GM04504 (cell line): ENCODE measurements at regions not wholly inside any gene's neighbourhood (a gene's known extent, or its start where the extent isn't known, plus 50 kb on each side); places are given as distances from the start of the nearest gene placed in this dataset.

Experiments
- DNase-seq: peaks from one replicate; pipeline ENCODE4 v3.0.0-alpha.2; 2012; ENCODE audit warnings: low read depth

DNA sequence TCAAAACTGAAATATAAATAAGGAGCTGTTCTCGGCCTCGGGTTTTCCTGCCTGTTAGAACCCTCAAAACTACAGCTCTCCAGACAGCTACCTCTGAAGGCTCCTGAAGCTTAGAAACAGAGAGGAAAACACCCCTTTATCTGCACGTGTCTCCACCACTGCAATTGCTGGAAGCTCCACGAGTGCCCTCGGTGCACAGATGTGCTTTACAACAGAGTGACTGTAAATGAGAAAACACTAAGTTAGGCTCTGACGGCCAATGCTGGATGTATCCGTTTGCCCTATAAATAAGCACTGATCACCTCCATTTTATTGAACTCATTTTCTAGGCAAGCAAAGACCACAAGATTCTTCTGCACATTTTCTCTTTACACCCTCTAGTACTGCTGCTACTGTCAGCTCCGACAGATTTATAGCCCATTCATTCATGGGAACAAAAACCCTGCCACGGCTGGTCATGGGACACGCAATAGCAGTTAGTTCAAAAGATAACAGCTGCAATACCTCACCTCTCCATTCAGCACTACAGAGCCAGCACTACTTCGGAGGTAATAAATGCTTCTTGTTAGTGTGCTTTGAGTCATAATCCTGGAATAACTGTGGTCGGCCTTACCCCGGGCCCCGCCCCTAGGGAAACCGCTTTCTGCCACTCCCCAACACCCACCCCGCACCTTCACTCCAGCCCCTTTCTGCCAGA is 241.1 kb upstream of the ZNF507 start:
- no peak for DNase-seq

DNA sequence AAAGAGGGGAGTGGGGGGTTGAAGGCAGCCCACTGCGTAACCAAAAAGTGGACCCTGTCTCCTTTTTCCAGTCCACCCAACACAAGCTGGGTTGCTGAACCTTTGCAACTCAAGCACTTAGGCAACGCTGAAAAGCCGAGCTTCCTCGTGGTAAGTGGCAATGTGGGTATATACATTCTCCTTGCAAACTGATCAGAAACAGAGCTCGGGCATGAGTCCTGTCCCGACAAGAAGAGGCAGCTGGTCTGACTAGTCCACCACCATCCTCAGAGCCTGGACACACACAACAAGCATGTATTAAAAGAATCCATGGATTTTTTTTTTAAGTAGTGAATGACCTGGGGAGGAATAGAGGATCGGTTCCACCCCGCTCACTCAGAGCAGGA is 240.6 kb upstream of the ZNF507 start:
- DNase-seq, result no peak

DNA sequence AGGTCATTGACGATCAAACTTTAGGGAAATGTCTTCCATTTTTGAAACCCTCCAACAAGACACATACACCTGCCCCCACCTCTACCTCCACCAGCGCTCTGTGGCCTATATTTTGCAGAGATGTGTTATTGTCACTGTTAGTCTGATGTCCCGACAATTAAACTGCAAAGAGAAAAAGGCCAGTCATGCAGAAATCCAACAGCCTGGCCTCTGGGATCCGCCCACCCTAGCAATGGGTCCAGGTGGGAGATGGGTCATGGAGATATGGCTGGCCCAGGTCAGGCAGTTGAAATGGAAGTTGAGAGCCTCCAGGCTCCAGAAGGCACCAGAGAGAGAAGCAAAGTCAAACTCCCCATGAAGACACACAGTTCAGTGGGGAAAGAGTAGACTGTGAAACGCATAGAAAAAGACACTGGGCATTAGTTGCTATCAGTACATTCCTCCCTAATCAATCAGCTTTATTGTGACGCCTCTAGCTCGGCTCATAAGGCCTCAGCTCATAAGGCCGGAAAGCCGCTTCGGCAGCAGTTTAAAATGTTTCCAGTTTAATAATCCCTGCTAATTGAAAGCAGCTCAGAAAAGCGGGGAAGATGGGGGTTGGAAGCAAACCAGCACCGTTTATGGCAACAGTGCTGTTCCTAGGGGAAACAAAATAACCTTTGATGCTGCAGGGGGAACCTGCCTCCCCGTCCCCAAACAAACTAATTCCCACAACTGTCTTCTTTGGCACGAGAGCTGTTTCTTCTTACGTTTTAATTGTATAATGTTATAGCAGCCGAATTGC is 239.7 kb upstream of the ZNF507 start:
- no peak for DNase-seq

DNA sequence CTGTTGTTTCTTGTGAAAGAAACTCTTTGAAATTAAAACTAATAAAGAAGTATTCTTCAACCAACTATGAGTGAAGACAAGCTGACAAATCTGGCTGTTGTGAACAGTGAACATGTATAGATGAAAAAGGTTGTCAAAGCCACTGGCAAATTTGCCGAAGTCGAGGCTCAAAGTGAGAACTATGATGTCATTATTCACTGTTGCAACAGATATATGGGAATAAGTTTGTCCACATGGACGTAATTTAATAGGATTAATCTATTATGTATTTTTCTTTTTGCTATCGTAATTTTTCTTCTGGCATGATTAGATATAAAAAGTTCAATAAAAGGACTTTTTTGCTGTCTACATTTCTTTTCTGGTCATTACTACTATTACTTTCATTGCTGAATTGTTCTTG is 223.2 kb upstream of the ZNF507 start:
- DNase-seq, result no peak

DNA sequence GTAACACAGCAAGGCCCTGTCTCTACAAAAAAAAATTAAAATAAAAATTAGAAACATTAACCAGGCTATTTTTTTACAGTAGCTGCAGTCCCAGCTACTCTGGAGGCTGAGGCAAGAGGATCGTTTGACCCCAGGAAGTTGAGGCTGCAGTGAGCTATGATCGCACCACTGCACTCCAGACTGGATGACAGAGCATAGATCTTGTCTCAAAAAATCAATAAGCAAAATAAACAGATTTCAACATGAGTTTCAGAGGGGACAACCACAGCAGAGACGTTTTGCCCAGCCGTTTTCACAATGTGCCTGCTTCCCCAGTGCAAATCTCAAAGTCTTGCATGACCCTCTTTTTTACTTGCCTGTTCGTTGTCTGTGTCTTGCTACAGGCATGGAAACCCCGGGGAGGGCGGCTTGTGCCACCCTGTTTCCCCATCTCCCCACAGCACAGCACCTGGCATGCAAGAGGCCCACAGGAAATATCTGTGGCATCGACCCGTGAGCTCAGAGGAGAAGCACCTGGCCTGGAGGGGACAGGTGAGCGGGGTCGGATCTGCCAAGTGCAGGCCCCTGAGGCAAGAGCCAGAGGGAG is 222.0 kb upstream of the ZNF507 start:
- no peak for DNase-seq

DNA sequence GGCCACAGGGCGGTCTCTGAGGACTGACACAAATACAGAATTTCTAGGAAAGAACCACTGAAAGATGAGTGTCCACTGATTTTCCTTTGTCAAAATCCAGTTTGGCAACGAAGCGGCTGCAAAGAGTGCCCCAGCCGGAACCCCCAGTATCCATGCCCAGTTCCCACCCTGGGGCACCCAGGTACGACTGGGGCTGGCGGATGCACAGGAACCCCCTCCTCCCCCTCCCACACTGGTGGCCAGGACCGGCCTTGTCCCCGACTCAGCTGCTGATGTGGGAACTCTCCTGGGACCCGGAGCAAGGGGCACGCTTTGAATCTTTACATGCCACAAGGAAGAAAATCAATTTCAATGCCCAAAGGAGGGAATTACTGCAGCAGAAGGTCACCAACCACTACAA is 220.8 kb upstream of the ZNF507 start:
- no peak for DNase-seq

DNA sequence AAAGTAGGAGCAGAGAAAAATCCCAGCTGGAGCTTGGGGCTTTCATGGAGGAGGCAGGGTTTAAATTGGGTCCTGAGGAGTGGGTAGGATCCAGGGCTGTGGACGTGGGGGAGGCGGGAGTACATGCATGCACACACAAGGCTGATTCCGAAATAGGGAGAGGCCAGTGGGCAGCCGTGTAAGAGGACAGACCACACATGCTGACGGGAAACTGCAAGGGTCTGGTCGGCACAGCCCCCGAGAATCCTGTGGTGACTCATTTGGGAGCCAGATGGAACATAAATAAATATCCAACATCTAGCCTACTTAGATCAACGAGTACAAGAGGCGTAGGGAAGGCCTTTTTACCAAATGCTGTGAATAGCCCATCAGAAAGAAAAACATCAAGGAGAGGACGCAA is 216.3 kb upstream of the ZNF507 start:
- no peak for DNase-seq

DNA sequence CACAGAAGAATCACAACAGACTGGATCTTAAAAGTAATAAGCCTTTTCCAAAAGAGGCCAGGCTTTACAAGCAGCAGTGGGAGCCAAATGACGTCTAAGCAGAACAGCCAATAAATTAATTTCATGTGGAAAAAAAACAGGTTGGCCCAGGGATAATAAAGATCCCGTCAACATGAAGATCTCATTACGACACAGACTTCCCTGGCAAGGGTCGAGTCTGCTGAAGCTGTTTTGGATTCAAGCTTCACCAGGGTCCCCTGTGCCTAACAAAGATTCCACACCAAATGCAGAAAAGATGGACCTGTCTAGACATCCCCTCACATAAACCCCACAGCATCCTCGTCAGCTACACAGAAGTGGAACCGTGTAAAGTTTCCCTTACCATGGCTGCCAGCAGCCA is 215.1 kb upstream of the ZNF507 start:
- DNase-seq, result no peak

DNA sequence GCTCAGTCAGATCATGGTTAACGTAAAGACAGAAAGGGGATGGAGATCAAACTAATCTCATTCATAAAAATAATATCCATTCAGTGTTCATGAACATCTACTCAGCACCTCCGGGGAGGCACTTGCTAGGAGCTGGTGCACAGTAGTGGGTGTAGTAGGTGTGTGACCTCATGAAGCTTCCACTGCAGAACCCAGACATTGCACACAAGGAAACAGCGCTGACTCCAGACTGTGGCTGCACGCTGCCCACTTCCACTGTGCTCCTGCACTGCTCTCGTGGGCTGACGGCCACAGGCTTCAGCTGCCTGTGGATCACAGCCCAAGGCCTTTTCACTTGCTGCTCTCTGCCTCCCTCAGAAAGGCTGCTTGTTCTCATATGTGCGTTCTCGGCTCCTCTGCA is 214.4 kb upstream of the ZNF507 start:
- DNase-seq, result no peak

DNA sequence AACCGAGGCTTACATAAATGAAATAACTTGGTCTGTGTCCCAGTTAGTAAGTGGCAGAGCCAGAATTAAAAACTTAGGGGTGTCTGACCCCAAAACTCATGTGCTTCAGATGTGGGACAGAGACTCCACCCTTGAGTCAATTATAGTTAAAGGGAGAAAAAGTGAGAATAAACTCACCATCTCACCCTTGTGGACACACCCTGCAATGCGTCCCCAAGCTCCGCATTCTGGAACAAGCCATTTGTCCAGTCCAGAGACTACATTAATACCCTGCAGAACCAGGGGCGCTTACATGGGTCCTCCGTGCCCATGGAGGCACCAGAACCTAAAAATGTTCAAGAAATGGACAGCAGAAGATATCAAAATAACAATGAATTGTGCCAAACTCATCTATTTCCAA is 207.0 kb upstream of the ZNF507 start:
- no peak for DNase-seq

DNA sequence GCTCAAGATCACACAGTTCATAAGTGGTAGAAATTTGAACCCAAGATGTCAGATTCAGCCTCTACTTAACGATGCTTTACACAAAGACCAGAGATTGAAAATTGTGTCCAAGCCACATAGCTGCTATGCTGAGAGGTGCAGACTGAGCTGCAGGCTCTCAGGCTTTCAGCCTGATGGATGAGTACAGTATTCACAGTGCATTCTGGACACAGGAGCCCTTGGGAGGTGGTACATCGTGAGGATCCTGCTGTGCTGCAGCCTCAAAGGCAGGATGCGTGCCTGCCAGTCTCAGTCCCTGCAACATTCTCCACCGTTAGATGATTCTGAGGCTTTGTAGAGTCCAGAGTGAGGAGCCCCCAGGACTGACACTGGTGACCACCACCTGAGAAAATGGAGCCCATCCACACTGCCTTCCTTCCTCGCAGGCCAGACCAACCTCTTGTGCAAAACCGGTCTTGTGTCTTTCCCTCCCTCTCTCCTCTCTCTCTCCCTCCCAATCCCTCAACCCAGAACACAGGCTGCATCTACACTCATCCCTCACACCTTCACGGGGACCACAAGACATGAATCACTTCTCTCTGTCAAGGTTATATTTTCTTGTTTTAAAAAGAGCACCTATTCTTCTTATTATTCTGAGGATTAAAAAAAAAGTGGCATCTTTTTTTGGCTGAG is 203.4 kb upstream of the ZNF507 start:
- no peak for DNase-seq

DNA sequence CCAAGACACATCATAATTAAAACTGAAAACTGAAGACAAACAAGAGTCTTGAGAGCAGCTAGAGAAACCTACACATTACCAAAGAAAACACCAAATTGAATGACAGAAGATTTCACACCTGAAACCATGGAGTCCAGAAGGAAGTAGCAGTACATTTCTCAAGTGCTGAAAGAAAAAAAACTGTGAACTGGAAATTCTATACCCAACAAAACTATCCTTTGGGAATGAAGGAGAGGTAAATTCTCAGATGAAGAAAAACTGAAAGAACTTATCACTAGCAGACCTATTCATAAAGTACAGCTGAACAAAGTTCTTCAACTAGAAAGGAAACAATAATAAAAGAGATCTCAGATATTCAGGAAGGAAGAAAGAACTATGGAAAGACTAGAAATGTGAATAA is 198.7 kb upstream of the ZNF507 start:
- no peak for DNase-seq

DNA sequence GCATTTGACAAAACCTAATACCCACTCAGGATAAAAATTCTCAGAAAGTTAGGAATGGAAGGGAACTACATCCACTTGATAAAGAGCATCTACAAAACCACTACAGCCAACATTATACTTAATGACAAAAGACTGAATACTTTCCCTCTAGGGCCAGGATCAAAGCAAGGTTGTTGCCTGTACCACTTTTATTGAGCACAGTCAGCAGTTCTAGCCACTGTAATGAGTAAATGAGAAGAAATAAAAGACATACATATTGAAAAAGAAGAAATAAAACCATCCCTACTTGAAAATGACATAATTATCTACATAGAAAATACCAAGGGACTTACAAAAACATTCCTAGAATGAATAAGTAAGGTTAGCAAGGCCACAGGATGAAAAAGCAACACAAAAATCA is 194.8 kb upstream of the ZNF507 start:
- no peak for DNase-seq

DNA sequence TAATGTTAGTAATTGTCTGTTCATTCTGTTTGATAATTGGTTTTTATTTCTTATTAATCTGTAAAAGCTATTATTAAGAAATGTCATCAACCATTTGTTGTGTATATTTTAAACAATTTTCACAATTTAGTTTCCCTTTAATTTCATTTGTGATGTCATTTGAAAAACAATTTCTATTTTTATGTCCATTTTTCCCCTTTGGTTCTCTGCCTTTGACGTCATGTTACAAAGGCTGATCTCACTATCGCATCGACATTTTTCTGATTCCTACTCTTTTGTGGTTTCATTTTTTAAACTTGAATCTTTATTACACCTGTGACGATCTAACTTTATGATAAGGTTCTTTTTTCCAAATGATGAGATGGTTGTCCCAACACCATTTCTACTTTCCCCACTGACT is 191.0 kb upstream of the ZNF507 start:
- DNase-seq, result no peak

DNA sequence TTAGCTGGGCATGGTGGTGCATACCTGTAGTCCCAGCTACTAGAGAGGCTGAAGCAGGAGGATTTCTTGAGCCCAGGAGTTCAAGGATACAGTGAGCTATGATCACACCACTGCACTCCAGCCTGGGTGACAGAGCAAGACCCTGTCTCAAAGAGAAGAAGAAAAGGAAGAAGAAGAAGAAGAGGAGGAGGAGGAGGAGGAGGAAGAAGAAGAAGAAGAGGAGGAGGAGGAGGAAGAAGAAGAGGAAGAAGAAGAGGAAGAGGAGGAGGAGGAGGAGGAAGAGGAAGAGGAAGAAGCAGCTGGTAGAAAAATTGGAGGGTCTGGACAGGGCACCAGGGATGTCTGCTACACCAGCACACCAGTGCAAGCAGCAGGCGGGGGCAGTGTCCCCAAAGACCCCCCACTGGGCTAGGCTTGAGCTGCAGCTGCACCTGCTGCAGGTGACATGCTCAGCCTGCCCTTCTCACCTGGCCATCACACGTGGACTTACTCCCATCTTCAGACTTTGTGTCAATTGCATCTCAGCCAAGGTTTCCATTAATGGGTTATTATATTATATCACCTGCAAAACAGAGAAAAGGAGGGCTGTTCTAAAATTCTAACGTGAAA is 180.9 kb upstream of the ZNF507 start:
- DNase-seq, result no peak

DNA sequence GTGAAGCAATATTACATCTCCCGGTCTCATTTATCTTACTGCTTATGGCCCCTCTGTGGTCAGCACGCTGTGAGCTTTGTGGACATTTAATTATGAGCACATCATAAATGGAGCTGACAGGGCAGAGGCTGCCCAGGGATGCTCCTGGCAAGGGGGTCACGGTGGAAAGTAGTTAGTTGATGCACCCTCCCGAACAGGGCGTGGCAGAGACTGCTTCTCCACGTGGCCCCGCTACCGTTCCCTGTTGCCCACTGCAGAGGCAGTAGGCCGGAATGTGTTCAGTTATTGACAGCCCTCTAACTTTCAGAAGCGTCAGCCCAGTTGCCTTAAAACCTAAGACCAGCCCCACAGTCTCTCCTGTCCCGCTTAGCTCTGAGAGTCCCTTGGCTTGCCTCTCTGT is 180.3 kb upstream of the ZNF507 start:
- DNase-seq, result no peak

DNA sequence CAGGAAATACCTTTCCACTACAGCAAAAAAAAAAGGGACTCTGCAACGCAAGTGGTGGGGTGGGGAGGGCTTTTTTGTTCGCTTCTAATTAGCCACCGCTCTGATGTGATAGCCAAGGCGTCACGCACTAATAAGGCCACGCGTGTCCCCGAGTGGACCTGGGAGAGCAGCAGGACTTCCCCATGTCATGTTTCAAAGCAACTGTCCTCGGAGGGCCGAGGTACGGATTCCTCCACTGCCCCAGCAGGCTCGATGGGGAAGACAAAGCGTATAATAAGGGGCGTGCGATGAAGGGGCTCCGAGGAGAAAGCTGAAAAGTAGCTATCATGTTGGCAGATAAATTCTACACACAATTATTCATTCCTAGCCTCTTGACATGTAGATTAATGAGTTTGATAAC is 179.7 kb upstream of the ZNF507 start:
- DNase-seq, result no peak

DNA sequence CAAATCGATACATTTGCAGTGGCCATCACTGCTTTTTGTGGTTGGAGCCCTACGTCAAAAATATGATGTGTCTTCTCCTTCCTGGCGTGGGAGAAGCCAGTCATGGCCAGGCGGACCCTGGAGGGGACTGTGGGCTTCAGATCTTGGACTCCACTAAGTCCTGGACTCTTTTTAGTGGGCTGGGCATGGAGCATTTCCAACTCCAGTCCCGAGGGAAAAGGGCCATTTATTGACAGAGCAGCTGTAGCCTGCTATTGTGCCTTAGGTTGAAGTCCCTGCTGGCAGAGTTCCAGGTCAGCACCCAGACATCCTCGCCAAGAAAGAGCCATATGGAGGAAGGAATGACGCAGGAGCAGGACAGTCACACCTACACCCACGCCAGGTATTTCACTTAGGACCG is 179.2 kb upstream of the ZNF507 start:
- DNase-seq, result no peak

DNA sequence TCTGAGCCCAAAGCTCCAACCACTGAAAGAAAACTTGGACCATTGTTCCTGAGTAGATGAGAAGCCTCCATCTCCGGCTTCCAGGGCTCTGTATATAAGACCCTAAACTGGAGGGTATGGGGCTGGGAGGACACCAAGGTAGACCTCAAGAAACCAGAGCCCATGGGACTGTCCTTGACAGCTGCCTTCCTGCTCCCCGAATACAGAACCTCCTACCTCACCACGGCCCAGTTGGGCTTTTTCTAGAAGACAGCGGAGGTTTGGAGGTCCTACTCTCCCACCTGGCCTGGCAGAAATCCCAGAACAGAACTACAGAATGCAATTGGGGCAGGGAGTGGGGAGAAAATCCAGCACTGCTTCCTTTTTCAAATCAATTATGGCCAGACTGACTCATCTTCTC is 177.3 kb upstream of the ZNF507 start:
- DNase-seq, result no peak

DNA sequence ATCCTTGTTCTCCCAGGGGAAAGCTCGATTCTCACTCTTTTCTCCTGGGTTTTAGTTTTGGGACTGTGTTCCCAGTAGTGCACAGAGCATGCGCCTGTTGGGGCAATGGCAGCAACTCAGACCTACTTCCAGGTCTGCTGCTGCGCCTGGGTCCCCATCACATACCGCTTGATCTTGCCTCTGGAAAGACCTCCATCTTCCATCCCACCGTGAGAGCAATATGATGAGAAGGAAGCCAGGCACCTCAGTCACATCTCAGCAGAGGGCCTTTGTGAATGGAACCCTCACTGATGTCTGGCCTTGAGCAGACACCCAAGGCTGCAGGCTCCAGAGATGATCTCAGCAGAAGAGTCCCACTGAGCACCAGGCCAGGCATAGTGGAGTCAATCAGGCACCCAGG is 176.8 kb upstream of the ZNF507 start:
- DNase-seq, result no peak

DNA sequence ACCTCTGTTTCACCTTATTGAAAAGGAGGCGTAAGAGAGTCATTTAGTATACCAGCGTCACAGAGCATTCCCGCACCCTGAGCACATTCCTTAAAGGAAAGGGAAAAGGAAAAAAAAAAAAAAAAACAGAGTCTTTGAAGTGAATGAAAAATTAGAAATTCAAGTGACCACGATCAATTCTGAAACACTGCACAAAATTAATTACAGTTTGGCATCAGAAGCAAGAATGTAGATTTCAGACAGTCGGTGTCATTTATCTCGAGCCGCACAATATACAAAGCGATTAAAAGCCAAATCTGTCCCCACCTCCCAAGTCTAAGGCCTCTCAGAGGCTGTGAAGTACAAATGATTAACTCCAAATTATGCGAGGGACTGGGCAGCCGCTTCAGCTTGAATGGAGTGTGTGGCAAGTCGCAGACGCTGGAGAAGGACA is 173.7 kb upstream of the ZNF507 start:
- no peak for DNase-seq

DNA sequence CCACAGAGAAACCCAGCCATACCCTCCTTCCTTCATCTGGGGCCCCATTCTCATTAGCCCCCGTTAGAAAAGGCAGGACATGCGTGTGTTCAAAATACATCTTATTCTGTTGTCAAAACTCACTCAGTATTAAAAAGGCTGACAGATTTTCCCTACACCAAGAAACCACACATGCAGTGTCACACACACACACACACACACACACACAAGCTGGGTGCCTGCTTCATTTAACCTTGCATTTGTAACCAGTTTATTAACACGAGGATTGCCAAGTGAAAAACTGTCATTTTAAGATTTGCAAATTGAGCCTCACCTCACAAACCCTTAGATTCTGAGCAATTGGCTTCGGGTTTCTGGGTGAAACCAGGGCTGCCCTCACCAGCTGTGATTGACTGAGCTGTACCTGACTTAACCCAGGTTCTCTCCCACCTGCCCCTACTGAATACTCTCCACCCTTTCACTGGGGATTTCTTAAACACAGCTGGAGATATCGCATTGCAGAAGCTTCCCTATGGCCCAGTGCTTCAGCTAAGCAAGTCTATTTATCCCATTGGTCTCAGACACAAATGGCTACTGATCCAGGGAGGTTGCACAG is 172.7 kb upstream of the ZNF507 start:
- DNase-seq, result no peak
